ENCODE measurements at regions not wholly inside any gene's neighbourhood (a gene's known extent, or its start where the extent isn't known, plus 50 kb on each side); places are given as distances from the start of the nearest gene placed in this dataset.
A peak's percentile ranks its signal among the peaks of the same experiment; 100 is the strongest.

- Mint-ChIP-seq H3K27me3 (ENCODE audit: insufficient read depth, unreplicated experiment) (no peaks in the 10 kb centered on the region), H3K4me1 (ENCODE audit: insufficient read depth, unreplicated experiment) (no peaks in the 10 kb centered on the region), H3K9me3 (ENCODE audit: unreplicated experiment) (no peaks in the 10 kb centered on the region), H3K4me3 (ENCODE audit: unreplicated experiment) (no peak overlapping the region), H3K27ac (ENCODE audit: low read depth, unreplicated experiment) (no peak overlapping the region), H3K36me3 (ENCODE audit: insufficient read depth, unreplicated experiment) (no peaks in the 10 kb centered on the region)
- DNase-seq (ENCODE audit: unreplicated experiment), result no peak
- ChIA-PET CTCF (no interaction called here), POLR2A (no interaction called here)
- intact Hi-C loops (cut with micrococcal nuclease), result no loop called here
- BruUV-seq (replicated peaks), result no TSS peak
- TF ChIP-seq CTCF (IDR thresholded peaks at IDR 0.05; ENCODE audit: unreplicated experiment), result no peak
Measured at GRCh38 chr2:192645811-192646598, 451.3 kb upstream of the TMEFF2 start.

- intact Hi-C loops (cut with micrococcal nuclease), result no loop called here
- Mint-ChIP-seq H3K36me3 (ENCODE audit: insufficient read depth, unreplicated experiment) (no peaks in the 10 kb centered on the region), H3K9me3 (ENCODE audit: unreplicated experiment) (peaks cover 9% of the 10 kb centered on the region), H3K27me3 (ENCODE audit: insufficient read depth, unreplicated experiment) (no peaks in the 10 kb centered on the region), H3K4me3 (ENCODE audit: unreplicated experiment) (no peak overlapping the region), H3K4me1 (ENCODE audit: insufficient read depth, unreplicated experiment) (no peaks in the 10 kb centered on the region), H3K27ac (ENCODE audit: low read depth, unreplicated experiment) (no peak overlapping the region)
- TF ChIP-seq CTCF (IDR thresholded peaks at IDR 0.05; ENCODE audit: unreplicated experiment), result no peak
- no TSS peak for BruUV-seq (replicated peaks)
- CTCF ChIA-PET, result no interaction called here
- peak; percentile 2 for DNase-seq (ENCODE audit: unreplicated experiment)
- POLR2A ChIA-PET, result no interaction called here
Measured at GRCh38 chr2:192634557-192634956, 439.8 kb upstream of the TMEFF2 start.

- POLR2A ChIA-PET, result no interaction called here
- no peak for TF ChIP-seq CTCF (IDR thresholded peaks at IDR 0.05; ENCODE audit: unreplicated experiment)
- Mint-ChIP-seq H3K4me1 (ENCODE audit: insufficient read depth, unreplicated experiment) (no peaks in the 10 kb centered on the region), H3K4me3 (ENCODE audit: unreplicated experiment) (no peak overlapping the region), H3K27ac (ENCODE audit: low read depth, unreplicated experiment) (no peak overlapping the region), H3K36me3 (ENCODE audit: insufficient read depth, unreplicated experiment) (no peaks in the 10 kb centered on the region), H3K27me3 (ENCODE audit: insufficient read depth, unreplicated experiment) (no peaks in the 10 kb centered on the region), H3K9me3 (ENCODE audit: unreplicated experiment) (no peaks in the 10 kb centered on the region)
- intact Hi-C loops (cut with micrococcal nuclease), result no loop called here
- CTCF ChIA-PET, result no interaction called here
- no TSS peak for BruUV-seq (replicated peaks)
- no peak for DNase-seq (ENCODE audit: unreplicated experiment)
Measured at GRCh38 chr2:192628017-192628416, 433.3 kb upstream of the TMEFF2 start.

GRCh38 chr2:192615105-192615504 is 420.4 kb upstream of the TMEFF2 start:
- H3K36me3 Mint-ChIP-seq (ENCODE audit: insufficient read depth, unreplicated experiment), result no peaks in the 10 kb centered on the region
- intact Hi-C loops (cut with micrococcal nuclease), result no loop called here
- no peak overlapping the region for H3K4me3 Mint-ChIP-seq (ENCODE audit: unreplicated experiment)
- H3K4me1 Mint-ChIP-seq (ENCODE audit: insufficient read depth, unreplicated experiment), result no peaks in the 10 kb centered on the region
- CTCF ChIA-PET, result interaction anchor here (0.7 kb wide), 1 partner anchor 20 kb away, joined by 3 read pairs; no protein-coding TSS in a partner anchor
- TF ChIP-seq CTCF (IDR thresholded peaks at IDR 0.05; ENCODE audit: unreplicated experiment), result no peak
- no peaks in the 10 kb centered on the region for H3K9me3 Mint-ChIP-seq (ENCODE audit: unreplicated experiment)
- H3K27ac Mint-ChIP-seq (ENCODE audit: low read depth, unreplicated experiment), result no peak overlapping the region
- no peak for DNase-seq (ENCODE audit: unreplicated experiment)
- POLR2A ChIA-PET, result no interaction called here
- BruUV-seq (replicated peaks), result no TSS peak
- no peaks in the 10 kb centered on the region for H3K27me3 Mint-ChIP-seq (ENCODE audit: insufficient read depth, unreplicated experiment)
